Lower leg skin (tissue), 4 donors: ENCODE measurements at regions not wholly inside any gene's neighbourhood (a gene's known extent, or its start where the extent isn't known, plus 50 kb on each side); places are given as distances from the start of the nearest gene placed in this dataset.
A peak's percentile ranks its signal among the peaks of the same experiment; 100 is the strongest.

Source experiments
- DNase-seq, 2 donors: peaks; one replicate each; pipeline ENCODE4 v3.0.0-alpha.2; 2019; ENCODE audit warnings: low spot score in 2 of 2
- H3K4me3 ChIP-seq: fragments of 200-600 bp; sonication (generic); 2 replicates; pipeline ENCODE4 v1.5.1; 2017; ENCODE audit warnings: mild to moderate bottlenecking, low read depth; ENCODE audit not compliant: poor library complexity, severe bottlenecking
- POLR2A ChIP-seq, 2 donors: fragments of 450-650 bp; IDR thresholded peaks; one replicate each; pipeline ENCODE4 v1.6.1; 2016 to 2017; ENCODE audit warnings: antibody characterized with exemption in 2 of 2, mild to moderate bottlenecking in 1 of 2, moderate library complexity in 1 of 2
- WGBS, 2 donors: methylation state at CpG; one replicate each; pipeline ENCODE4 v1.1.5; 2018; 5-methylcytosine and 5-hydroxymethylcytosine counted together
- intact Hi-C: fragments of 100-400 bp; cut with DNase I; formaldehyde crosslinking; loops from one replicate; pipeline ENCODE4 v1.15.0; 2023; ENCODE audit warnings: low total_unique reads
- TF ChIP-seq, protein P1 (sequence below), 3 donors: fragments of 450-650 bp; IDR thresholded peaks; one replicate each; pipeline ENCODE4 v1.5.1; 2016; ENCODE audit warnings: antibody characterized with exemption in 3 of 3, mild to moderate bottlenecking in 3 of 3, moderate library complexity in 2 of 3

DNA sequence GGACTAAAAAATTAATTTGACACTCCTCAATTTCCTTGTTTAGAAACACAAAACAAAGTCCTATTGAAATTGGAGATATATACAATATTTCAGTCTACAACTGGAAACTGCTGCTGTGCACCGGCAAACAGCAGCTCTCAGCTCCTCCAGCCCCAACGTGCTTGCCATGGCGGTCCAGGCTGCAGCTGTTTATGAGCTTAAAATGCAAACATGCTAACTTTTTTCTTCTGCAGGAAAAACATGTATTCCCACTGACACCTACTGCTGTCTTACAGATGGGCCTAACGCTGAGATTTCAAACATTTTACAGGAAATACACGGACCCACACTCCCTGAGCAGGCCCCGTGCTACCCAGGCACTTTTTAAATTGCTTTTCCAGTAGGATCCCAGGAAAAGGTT, 195.5 kb downstream of the BCL11A start:
- H3K4me3 ChIP-seq = no peak overlapping the region
- TF ChIP-seq POLR2A (IDR thresholded peaks at IDR 0.05) = no peak
- TF ChIP-seq, protein P1, sequence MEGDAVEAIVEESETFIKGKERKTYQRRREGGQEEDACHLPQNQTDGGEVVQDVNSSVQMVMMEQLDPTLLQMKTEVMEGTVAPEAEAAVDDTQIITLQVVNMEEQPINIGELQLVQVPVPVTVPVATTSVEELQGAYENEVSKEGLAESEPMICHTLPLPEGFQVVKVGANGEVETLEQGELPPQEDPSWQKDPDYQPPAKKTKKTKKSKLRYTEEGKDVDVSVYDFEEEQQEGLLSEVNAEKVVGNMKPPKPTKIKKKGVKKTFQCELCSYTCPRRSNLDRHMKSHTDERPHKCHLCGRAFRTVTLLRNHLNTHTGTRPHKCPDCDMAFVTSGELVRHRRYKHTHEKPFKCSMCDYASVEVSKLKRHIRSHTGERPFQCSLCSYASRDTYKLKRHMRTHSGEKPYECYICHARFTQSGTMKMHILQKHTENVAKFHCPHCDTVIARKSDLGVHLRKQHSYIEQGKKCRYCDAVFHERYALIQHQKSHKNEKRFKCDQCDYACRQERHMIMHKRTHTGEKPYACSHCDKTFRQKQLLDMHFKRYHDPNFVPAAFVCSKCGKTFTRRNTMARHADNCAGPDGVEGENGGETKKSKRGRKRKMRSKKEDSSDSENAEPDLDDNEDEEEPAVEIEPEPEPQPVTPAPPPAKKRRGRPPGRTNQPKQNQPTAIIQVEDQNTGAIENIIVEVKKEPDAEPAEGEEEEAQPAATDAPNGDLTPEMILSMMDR (IDR thresholded peaks at IDR 0.05) = no peak
- DNase-seq = no peak
- WGBS, 2 donors = 67 to 78% methylated on average over 6 of the region's 6 CpGs
- intact Hi-C loops = no loop called here

DNA sequence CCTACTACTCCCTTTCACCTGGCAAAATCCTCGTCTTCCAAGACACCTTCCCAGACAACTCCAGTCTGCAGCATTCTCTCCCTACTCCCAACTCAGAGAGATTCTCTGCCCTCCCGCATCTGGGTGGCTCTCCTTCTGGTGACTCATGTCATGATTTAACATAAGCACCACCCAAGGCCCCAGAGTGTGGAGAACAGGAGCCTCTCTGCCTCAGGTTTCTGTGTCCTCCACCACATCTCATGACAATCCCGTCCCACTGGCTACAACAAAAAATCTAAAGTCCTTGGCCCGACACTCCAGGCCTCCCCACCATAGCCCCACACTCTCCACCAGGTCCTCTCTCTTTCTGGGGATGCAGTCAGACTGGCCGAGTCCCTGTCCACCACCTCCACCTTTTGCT, 197.1 kb downstream of the BCL11A start:
- 71 to 76% methylated on average over 5 of the region's 5 CpGs for WGBS, 2 donors
- no peak for TF ChIP-seq POLR2A (IDR thresholded peaks at IDR 0.05)
- TF ChIP-seq, protein P1 (IDR thresholded peaks at IDR 0.05) = no peak
- no peak overlapping the region for H3K4me3 ChIP-seq
- no peak for DNase-seq
- intact Hi-C loops = no loop called here

DNA sequence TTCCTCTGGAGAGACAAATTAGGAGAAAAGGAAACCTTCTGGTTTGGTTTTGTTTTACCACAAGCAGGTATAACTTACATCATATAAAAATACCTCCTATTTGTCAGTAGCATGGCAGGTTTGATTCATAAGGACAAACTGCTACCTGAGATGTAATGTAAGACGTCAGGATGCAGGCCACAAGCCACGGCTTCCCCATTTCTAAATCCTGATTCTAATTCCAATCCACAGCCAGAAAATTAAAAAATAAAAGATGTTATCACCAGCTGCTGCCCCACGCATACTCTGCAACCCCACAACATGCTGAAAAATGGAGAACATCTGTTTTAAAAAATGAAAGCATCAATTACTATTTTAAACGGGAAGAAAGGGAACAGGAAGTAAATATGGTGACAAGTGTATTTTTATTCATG, 197.6 kb downstream of the BCL11A start:
- H3K4me3 ChIP-seq = no peak overlapping the region
- 22 to 36% methylated on average over 4 of the region's 4 CpGs for WGBS, 2 donors
- intact Hi-C loops = no loop called here
- no peak for DNase-seq
- TF ChIP-seq, protein P1 (IDR thresholded peaks at IDR 0.05) = no peak
- no peak for TF ChIP-seq POLR2A (IDR thresholded peaks at IDR 0.05)

DNA sequence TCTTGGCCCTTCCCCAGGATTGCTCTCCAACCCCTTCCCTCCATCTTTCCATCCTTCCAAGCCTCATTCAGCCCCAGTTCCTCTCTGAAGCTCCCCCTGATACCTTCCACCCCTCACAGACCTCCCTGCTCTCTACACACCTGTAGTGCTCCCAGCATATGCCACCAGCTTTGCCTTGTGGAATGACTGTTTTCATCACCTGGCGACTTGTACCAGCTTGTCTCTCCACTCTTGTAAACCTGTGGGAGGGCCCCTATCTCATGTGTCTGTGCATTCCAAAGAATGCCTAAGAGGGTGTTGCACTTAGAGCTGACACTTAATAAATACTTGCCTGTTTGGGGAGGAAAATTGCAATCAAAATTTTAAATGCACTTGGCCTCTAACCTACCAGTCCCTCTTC, 198.7 kb downstream of the BCL11A start:
- intact Hi-C loops = no loop called here
- no peak for TF ChIP-seq POLR2A (IDR thresholded peaks at IDR 0.05)
- TF ChIP-seq, protein P1 (IDR thresholded peaks at IDR 0.05) = no peak
- DNase-seq = peak in 1 of 2 donors; percentile 45
- 40 to 78% methylated on average over 1 of the region's 1 CpG for WGBS, 2 donors
- no peak overlapping the region for H3K4me3 ChIP-seq

DNA sequence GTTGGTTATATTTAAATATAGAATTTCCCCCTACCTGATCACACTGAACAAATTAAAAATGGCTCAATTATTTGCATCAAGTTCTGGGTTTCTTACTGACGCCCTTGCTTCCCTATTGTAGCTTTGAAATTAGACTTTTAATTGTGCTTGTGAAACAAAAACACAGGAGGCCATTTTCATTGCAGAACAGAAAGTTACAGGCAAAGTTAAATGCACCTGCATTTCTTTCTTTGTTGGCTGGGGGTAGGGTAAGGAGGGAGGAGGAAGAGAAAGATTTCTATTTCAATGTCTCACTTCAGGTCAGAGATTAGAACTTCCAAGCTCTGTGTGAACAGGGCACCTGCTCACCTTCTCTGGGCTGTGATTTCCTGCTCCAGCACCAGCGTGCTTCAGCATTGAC, 199.6 kb downstream of the BCL11A start:
- WGBS, 2 donors = 49 to 53% methylated on average over 2 of the region's 2 CpGs
- no peak for DNase-seq
- intact Hi-C loops = no loop called here
- TF ChIP-seq, protein P1 (IDR thresholded peaks at IDR 0.05) = no peak
- TF ChIP-seq POLR2A (IDR thresholded peaks at IDR 0.05) = no peak
- no peak overlapping the region for H3K4me3 ChIP-seq

DNA sequence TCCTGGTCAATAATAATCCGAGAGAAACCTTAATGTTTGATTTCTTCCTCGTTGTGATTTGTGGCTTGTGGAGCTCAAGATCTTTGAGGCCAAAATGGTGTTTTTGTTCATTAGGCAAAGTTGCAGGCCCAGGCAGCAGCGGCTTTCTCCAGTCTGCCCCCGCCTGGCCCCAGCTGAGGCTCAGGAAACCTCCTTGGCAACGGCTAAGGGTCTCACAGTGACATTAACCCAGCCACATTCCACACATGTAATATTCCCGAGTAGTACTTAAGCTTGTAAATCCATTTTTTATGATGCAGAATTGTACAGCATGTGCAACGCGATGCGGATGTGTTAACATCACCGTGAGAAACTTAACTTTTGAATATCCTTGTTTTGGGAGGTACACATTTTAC, 200.1 kb downstream of the BCL11A start:
- no peak for DNase-seq
- intact Hi-C loops = no loop called here
- 49 to 54% methylated on average over 10 of the region's 10 CpGs for WGBS, 2 donors
- TF ChIP-seq POLR2A (IDR thresholded peaks at IDR 0.05) = no peak
- TF ChIP-seq, protein P1 (IDR thresholded peaks at IDR 0.05) = no peak
- H3K4me3 ChIP-seq = no peak overlapping the region
